Suppressor macrophage treated with lipopolysaccharide for 4 hours (primary cell): ENCODE measurements at regions not wholly inside any gene's neighbourhood (a gene's known extent, or its start where the extent isn't known, plus 50 kb on each side); places are given as distances from the start of the nearest gene placed in this dataset.

Experiments used
- DNase-seq: peaks from one replicate; pipeline ENCODE4 v3.0.0-alpha.2; 2020

GRCh38 chr4:58935332-58935731 lies 1825.1 kb upstream of the IGFBP7 start:
- no peak for DNase-seq

- no peak for DNase-seq
Measured at GRCh38 chr4:58936436-58936835, 1826.3 kb upstream of the IGFBP7 start.

GRCh38 chr4:58940167-58940566 lies 1830.0 kb upstream of the IGFBP7 start:
- no peak for DNase-seq

- no peak for DNase-seq
Measured at GRCh38 chr4:58941286-58941685, 1831.1 kb upstream of the IGFBP7 start.

- DNase-seq = no peak
Measured at GRCh38 chr4:58953575-58953974, 1843.4 kb upstream of the IGFBP7 start.

GRCh38 chr4:58957711-58958110 lies 1847.5 kb upstream of the IGFBP7 start:
- DNase-seq = no peak

- DNase-seq = no peak
Measured at GRCh38 chr4:58961283-58961682, 1851.1 kb upstream of the IGFBP7 start.

- no peak for DNase-seq
Measured at GRCh38 chr4:58961925-58962324, 1851.7 kb upstream of the IGFBP7 start.

GRCh38 chr4:58962424-58962823 lies 1852.2 kb upstream of the IGFBP7 start:
- no peak for DNase-seq

- DNase-seq = no peak
Measured at GRCh38 chr4:58981828-58982227, 1871.6 kb upstream of the IGFBP7 start.

- no peak for DNase-seq
Measured at GRCh38 chr4:58983887-58984286, 1873.7 kb upstream of the IGFBP7 start.

GRCh38 chr4:59002148-59002547 lies 1892.0 kb upstream of the IGFBP7 start:
- no peak for DNase-seq

GRCh38 chr4:59024257-59024656 lies 1914.1 kb upstream of the IGFBP7 start:
- no peak for DNase-seq

- DNase-seq = no peak
Measured at GRCh38 chr4:59037812-59038211, 1927.6 kb upstream of the IGFBP7 start.

- DNase-seq = no peak
Measured at GRCh38 chr4:59039046-59039445, 1928.9 kb upstream of the IGFBP7 start.

- no peak for DNase-seq
Measured at GRCh38 chr4:59044286-59044900, 1934.2 kb upstream of the IGFBP7 start.

GRCh38 chr4:59054086-59054485 lies 1943.9 kb upstream of the IGFBP7 start:
- no peak for DNase-seq

- no peak for DNase-seq
Measured at GRCh38 chr4:59057804-59058203, 1947.6 kb upstream of the IGFBP7 start.

- DNase-seq = no peak
Measured at GRCh38 chr4:59058543-59058942, 1948.4 kb upstream of the IGFBP7 start.

GRCh38 chr4:59060002-59060846 lies 1950.0 kb upstream of the IGFBP7 start:
- DNase-seq = no peak

- DNase-seq = no peak
Measured at GRCh38 chr4:59060895-59061294, 1950.7 kb upstream of the IGFBP7 start.

GRCh38 chr4:59063015-59063720 lies 1953.0 kb upstream of the IGFBP7 start:
- no peak for DNase-seq

- DNase-seq = no peak
Measured at GRCh38 chr4:59068722-59069418, 1958.7 kb upstream of the IGFBP7 start.
